Stimulated activated CD4-positive, alpha-beta T cell treated with anti-CD3 and anti-CD28 coated beads, Interleukin-4, amount 100 ng/mL, for 1 hour (primary cell): ENCODE measurements at regions not wholly inside any gene's neighbourhood (a gene's known extent, or its start where the extent isn't known, plus 50 kb on each side); places are given as distances from the start of the nearest gene placed in this dataset.
"Not testable (repeated sequence)": the region's sequence is repeated elsewhere in the genome, so short reads cannot be mapped to it uniquely, and the experiment has no call there.

ENCODE experiments used
- DNase-seq: peaks from one replicate; pipeline ENCODE4 v3.0.0-alpha.2; 2020

DNA sequence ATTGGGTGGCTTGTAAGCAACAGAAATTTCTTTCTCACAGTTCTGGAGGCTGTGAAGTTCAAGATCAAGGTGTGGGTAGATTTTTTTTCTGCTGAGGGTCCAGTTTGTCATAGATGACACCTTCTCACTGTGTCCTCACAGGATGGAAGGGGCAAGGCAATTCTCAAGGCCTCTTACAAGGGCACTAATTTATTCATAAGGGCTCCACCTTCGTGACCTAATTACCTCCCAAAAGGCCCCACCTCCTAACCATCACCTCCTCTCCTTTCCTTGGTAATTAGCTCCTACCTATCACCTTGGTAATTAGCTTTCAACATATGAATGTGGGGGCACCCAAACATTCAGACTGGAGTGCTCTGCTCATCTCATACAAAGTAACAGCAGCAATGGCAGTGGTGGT is 92.3 kb upstream of the CD44 start:
- DNase-seq: no peak

DNA sequence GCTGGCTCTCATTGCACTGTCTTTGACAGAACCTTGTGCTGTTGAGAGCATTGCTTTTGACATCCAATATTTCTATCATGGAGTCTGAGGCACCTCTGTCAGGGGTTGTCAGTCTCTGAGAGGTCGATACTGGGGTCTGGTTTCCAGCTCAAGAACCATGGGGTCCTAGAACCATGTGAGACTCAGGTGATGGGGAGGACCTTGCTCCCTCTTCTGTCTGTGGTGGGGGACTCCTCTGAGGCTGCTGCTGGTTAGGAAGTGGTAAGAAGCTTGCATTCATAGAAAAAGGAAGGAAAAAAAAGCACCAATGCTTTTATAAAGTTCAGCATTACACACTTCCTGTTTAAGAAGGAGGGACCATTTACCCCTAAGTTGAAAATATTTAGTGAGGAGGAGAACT is 91.8 kb upstream of the CD44 start:
- no peak for DNase-seq

DNA sequence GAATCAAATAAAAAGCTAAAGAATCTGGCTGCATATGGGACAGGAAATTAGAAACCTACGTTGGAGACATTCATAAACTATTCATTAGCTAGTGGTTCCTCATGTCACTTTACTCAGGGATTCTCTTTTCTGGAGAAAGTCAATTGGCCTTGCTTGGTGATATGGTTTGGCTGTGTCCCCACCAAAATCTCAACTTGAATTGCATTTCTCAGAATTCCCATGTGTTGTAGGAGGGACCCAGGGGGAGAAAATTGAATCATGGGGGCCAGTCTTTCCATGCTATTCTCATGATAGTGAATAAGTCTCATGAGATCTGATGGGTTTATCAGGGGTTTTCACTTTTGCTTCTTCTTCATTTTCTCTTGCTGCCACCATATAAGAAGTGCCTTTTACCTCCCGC is 91.2 kb upstream of the CD44 start:
- DNase-seq: no peak

DNA sequence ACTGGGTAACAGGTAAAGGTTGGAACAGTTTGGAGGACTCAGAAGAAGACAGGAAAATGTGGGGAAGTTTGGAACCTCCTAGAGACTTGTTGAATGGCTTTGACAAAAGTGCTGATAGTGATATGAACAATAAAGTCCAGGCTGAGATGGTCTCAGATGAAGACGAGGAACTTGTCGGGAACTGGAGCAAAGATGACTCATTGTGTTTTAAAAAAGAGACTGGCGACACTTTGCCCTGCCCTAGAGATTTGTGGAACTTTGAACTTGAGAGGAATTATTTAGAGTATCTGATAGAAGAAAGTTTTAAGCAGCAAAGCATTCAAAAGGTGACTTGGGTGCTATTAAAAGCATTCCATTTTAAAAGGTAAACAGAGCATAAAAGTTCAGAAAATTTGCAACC is 90.6 kb upstream of the CD44 start:
- DNase-seq: not testable (repeated sequence)

DNA sequence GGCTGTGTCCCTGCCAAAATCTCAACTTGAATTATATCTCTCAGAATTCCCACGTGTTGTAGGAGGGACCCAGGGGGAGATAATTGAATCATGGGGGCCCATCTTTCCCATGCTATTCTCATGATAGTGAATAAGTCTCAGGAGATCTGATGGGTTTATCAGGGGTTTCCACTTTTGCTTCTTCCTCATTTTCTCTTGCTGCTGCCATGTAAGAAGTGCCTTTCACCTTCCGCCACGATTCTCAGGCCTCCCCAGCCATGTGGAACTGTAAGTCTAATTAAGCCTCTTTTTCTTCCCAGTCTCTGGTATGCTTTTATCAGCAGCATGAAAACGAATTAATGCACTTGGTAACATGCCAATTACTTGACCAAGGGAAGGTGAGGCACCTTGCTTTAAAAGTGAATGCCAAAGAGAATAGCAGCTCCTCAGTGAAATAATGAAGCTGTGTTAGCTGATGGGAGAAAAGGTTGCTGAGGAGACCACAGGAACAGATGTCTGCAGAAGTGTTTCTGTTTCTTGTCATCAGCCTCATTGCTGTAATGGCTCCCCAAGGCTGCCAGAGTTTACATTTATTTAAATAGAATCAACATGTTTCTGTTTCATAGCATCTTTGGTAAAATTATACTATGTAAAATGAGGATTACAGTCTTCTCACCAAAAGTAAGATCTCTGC is 89.0 kb upstream of the CD44 start:
- no peak for DNase-seq

DNA sequence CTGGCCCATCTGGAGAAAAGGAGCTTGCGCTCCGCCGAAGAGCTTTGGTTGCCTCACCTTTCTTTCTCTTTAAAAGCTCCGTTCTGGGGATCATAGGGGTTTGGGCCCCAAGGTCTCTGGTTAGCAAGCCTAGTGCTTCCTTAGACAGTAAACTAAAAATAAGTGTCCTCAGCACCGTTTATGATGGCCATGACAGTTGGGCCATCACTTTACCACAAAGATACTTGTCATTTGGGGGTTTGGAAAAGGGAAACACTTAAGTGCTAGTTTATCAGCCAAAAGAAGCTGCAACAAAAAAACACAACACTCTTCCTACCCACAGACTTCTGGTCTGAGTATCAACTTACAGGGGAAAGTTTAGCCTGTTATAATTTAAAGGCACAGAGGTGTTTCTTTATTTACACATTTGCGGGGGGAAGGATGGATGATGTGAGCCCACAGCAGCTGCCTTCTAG is 88.4 kb upstream of the CD44 start:
- DNase-seq: no peak

DNA sequence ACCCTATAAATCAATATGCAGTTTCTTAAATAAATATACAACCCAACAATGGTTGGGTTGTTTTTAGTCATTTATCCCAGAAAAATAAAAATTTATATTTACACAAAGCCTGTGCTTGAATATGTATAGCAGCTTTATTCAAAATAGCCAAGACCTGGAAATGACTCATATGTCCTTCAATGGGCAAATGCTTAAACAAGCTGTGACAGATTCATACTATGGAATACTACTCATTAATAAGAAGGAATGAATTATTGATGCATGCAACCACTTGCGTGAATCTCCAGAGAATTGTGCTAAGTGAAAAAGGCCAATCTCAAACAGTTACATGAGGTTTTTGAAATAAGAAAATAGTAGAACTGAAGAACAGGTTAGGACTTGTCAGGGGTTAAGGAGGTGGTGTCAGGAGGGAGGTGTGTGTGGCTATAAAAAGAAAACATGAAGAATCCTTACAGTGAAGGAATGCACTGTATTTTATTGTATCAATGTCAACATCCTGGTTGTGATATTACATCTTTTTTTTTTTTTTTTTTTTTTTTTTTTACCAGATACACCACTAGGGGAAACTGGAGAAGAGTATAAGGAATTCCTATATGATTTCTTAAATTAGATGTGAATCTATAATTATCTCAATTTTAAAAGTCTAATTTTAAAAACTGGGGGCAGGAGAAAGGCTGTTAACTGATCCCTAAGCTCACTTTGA is 82.4 kb upstream of the CD44 start:
- no peak for DNase-seq

DNA sequence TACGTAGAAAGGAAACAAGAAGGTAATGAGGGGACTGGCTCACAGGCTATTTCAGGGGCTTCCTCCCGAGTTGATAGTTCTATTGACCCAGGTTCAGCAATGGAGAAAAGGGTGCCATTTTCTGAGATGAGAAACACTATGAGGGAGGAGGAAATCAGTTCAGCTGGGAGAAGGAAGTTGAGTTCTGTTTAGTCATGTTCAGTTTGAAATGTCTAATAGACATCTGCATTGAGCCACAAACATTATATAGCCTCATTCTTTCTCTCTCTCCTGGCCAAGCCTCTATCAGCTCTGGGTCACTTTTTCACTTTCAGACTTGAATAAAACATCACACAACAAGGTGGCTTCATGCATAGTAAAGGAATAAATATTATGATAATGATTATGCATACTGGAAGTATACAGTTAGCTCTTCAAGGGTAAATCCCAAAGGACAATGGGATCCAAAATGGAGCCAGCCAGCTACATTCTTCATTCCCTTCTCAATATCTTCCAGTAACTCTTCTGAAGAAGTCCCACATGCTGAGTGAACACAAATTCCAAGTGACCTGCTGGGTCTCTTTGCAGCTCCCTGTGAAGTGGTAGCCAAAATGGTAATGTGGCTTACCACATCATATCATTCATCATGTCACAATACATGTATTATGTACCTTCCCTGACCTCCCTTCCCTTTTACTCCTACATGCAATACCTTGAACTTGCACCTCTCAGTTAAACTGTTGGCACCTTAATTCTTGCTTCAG is 80.9 kb upstream of the CD44 start:
- DNase-seq: no peak

DNA sequence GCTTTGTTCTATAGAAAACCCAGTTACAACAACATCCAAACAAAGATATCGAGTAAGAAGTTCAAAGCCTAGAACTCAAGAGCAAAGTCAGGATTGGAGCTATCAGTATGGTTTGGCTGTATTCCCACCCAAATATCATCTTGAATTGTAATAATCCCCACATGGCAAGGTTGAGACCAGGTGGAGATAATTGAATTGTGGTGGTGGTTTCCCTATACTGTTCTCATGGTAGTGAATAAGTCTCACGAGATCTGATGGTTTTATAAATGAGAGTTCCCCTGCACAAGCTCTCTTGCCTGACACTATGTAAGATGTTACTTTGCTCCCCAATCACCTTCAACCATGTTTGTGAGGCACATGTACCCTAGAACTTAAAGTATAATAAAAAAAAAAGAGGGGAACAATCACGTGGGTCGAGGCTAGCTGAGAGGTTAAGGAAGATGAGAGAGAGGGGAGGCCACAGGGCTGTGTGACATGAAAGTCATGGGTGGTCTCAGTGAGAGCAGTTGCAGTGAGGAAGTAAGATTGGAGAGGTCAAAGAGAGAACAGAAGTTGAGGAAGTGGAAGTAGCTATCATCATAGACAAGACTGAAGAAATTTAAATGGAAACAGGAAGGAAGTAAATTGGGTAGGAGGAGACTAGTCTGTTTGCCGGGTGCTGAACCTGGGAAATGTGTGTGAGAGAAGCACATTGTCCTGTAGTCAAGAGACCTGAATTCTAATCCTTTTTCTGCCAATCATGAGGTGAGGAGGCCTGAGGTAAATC is 80.1 kb upstream of the CD44 start:
- no peak for DNase-seq

DNA sequence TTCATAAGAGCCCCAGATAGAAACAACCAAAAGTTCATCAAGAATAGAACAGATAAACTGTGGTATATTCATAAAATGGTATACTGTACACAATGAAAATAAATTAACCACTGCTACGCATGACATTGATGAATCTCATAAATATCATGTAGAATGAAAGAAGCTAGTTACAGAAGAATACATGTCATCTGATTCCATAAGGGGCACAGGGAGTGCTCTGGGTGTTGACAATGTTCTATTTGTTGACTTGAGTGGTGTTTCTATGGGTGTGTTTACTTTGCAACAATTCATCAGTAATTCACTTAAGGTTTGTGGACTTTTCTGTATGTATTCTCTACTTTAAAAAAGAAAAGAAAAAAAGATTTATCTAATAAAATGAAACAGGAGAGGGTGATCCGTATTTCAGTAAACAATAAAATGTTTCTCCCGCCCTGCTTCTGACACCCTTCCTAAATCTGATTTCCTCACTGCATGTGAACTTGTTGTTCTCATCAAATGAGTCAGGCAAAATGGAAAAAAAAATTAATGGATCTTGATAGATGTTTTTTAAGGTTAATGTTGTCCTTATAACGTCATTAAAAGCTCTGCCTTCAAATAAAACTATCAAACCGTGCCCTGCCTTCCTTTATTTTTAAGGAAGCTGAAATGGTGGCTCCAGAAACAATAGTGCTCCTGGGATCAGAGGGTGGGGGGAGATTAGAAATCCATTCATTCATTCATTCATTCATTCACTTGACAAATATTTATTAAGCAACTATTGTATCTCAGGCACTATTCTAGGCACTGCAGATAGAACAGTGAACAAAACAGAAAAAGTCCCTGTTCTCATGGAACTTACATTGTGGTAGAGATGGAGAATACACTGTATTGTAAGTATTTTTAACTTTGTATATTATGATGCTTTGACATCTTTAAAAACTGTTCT is 77.2 kb upstream of the CD44 start:
- DNase-seq: no peak

DNA sequence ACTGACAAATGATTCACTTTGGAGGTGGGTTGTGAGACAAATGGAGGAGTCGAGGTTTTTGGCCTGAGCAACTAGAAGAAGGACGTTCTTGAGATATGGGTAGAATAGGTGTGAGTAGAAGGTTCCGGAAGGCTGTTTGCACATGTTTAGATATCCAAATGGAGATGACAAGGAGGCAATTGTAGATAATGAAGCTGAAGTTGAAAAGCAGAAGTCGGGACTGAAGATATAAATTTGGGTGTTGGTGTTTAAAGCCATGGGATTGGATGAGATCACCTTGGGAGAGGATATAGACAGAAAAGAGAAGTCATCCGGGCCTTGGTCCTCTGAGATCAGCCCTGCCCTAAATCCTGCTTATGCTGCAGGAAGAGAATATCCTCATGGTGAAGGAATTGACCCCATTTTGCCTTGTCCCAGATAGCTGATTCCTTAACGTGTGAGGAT is 75.5 kb upstream of the CD44 start:
- DNase-seq: no peak

DNA sequence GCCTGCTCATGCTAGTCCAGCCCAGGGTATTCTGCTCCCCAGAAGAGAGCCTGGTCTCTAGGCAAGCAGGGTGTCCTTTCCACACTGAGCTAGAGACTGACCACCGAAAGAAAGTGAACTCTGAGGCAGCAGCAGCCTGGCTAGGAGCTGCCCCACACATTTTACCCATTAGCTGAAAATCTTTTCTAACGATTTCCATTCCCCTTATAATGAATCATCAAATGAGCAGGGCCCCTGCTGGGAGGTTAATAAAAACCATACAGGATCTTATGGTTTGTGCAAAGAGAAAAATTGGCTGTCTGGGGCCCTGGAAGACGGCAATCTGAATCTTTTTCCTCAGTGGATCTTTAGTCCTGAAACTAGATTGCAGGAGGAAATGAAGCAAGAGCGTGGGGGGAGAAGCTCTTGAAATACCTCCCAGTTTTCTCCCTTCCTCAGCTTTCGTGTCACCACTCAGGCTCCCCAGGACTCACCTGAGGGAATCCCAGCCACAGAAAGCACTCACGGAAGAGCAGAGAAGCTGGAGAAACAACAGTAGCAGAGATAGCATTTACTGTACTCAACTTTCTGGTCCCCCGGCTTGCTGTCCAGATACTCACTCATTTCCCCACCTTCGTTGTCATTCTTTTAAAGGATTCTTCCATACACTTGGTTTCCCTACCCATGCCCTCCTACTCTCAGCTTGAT is 74.7 kb upstream of the CD44 start:
- no peak for DNase-seq

DNA sequence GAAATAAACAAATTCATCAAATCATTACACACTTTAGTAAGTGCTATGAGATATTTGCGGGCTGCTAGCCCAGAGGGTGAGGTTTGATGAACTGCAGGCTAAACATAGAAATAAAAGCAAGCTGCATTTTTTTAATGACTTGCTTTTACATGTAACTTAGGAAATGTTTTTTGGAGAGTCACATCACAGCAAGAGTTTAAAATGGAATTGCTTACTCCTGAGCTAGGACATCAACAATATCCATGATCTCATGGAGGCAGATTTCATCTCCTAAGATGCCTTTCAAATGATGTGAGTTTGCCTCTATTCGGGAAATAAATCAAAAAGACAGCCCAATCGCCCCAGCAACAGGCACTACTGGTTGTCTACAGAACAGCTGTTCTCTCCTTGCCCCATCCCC is 73.4 kb upstream of the CD44 start:
- DNase-seq: no peak

DNA sequence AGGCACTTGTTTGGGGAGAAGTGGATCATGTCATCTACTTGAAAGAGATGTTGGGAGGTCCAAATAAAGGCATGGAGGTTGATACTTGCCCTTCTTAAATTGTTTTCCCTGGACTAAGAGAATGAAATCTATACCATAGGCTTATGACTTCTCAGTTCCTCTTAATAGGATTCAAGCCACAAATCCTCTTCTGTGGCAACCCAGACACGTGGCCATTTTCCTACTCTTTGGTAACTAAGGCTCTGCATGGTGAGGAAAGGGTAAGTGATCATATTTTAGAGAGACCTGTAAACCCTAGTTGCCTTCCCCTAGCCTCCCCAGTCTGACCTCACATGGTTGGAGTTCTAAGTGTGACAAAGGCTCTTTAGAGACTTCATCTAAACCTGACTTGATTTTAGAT is 72.9 kb upstream of the CD44 start:
- no peak for DNase-seq

DNA sequence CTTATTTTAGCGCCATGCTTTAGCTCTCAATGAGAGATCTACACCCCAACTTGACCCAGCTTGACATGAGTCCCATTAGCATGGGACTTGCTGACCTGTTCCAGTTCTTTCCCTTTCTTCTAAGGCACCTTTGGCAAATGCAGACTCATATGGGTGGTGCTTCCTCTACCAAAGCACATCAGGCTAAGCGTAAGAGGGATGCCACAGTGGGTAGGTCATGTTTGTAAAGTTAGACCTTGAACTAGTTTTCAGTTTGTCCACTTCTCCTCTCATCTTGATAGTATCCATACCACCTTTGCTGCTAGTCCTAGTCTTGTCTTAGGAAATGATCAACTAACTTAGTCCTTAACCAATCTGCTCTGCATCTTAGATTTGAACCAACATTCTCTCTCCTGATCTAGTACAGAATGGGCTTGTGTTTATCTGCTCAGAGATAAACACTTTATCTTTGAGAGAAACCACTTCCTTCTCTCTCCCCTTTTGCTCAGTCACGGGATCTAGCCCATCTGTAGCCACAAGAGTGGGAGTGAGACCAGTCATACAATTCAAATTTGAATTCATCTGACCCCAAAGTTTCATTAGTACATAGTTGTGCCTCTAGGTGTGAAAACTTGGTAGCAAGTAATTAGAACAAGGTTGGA is 72.1 kb upstream of the CD44 start:
- DNase-seq: no peak

DNA sequence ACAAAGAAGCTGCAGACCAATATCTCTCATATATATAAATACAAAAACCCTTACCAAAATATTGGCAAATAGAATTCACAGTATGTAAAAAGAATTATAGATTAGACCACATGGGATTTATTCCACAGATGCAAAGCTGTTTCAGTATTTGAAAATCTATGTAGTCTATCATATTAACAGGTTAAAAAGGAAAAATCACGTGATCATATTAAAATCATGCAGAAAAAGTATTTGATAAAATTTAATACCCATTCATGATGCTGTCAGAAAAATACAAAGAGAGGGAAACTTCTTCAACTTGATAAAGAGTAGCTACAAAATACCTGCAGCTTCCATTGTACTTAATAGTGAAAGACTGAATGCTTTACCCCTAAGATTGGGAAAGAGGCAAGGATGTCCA is 67.2 kb upstream of the CD44 start:
- no peak for DNase-seq

DNA sequence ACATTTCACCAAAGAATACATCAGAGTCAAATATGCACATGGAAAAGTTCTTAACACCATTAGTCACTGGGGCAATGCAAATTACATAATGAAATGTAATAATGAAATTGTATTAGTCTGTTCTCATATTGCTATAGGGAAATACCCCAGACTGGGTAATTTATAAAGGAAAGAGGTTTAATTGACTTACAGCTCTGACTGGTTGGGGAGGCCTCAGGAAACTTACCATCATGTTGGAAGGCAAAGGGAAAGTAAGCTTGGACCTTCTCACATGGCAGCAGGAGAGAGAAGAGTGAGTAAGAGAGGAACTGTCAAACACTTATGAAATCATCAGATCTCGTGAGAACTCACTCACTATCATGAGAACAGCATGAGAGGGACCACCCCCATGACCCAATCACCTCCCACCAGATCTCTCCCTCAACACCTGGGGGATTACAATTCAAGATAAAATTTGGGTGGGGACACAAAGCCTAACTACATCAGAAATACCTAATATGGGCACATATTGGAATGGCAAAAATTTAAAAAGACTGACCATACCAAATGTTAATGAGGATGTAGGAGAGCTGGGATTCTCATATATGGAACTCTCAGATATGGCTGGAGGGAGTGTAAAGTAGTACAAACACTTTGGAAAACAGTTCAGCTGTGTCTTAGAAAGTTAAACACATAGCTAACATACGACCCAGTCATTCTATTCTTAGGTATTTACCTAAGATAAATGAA is 65.1 kb upstream of the CD44 start:
- peak; percentile 15 for DNase-seq

DNA sequence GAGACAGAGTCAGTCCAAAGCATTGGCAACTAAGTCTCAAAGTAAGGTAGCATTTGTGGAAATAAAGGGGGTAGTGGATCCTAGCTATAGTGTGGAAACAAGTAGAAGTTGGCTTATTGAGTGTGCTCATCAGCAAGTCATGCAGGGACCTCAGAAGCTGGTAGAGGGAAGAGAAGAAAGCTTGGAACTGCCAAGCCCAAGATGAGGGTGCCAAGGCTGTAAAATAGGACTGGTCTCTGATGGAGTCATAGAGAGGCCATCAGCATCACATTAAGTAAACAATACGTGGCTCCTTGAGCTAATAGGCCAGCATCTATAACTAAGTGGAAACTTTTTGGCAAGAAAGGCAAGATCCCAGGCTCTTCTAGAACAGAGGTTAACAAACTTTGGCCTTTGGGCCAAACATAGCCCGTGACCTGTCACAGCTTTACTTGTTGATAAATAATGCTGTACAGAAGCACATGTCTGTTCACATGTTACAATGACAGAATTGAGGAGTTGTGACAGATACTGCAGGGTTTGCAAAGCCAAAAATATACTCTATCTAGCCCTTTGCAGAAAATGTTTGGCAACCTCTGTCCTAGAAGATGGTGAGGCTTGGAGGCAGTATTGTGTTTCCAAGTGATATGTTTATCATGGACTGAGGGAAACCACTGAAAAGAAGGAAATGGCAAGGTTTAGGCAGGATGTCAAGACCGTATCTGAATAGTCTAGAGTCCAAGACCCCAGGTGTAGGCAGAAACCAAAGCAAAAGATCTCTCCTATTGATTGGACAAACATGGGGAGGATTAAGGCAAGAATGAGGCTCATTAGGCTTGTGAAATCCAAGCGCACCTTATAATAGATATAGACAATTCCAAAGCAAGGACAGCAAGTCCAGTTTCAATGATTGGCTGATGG is 62.5 kb upstream of the CD44 start:
- no peak for DNase-seq
